ENCODE measurements at regions not wholly inside any gene's neighbourhood (a gene's known extent, or its start where the extent isn't known, plus 50 kb on each side); places are given as distances from the start of the nearest gene placed in this dataset.

- DNase-seq: no peak
Observed at GRCh38 chr6:130314271-130314670, 51.5 kb upstream of the TMEM200A start.

GRCh38 chr6:130313206-130313605 is 52.6 kb upstream of the TMEM200A start:
- DNase-seq: no peak

GRCh38 chr6:130309028-130309427 is 56.8 kb upstream of the TMEM200A start:
- no peak for DNase-seq

GRCh38 chr6:130307752-130308361 is 58.0 kb upstream of the TMEM200A start:
- DNase-seq: peak in 1 of 2 experiments; percentile 35

- DNase-seq: no peak
Observed at GRCh38 chr6:130306377-130306776, 59.4 kb upstream of the TMEM200A start.

- DNase-seq: no peak
Observed at GRCh38 chr6:130303431-130303830, 62.4 kb upstream of the TMEM200A start.

GRCh38 chr6:130298258-130298657 is 67.6 kb upstream of the TMEM200A start:
- DNase-seq: no peak

GRCh38 chr6:130296854-130297253 is 69.0 kb upstream of the TMEM200A start:
- DNase-seq: no peak

- DNase-seq: peak in 1 of 2 experiments; percentile 68
Observed at GRCh38 chr6:130293800-130294199, 71.0 kb upstream of the SAMD3 start.

- no peak for DNase-seq
Observed at GRCh38 chr6:130288065-130288464, 65.3 kb upstream of the SAMD3 start.

GRCh38 chr6:130282234-130282995 is 59.7 kb upstream of the SAMD3 start:
- peak in 1 of 2 experiments; percentile 3 for DNase-seq

- no peak for DNase-seq
Observed at GRCh38 chr6:130276507-130276906, 53.8 kb upstream of the SAMD3 start.

- no peak for DNase-seq
Observed at GRCh38 chr6:130274007-130274406, 51.3 kb upstream of the SAMD3 start.

Data from SW 1271 (cell line).